Astrocyte of the cerebellum (primary cell): ENCODE measurements at regions not wholly inside any gene's neighbourhood (a gene's known extent, or its start where the extent isn't known, plus 50 kb on each side); places are given as distances from the start of the nearest gene placed in this dataset.
"Not testable (repeated sequence)": the region's sequence is repeated elsewhere in the genome, so short reads cannot be mapped to it uniquely, and the experiment has no call there.

Source experiments
- DNase-seq: peaks from one replicate; pipeline ENCODE4 v3.0.0-alpha.2; 2011; ENCODE audit warnings: low read depth
- H3K4me3 ChIP-seq: 2 replicates; pipeline ENCODE4 v1.5.1; 2011; ENCODE audit warnings: mild to moderate bottlenecking, low read depth, low read length, moderate library complexity
- in situ Hi-C: cut with HindIII; loops from 2 replicates; pipeline ENCODE4 v1.10.0; 2017; ENCODE audit warnings: low sequenced_read_pairs
- TF ChIP-seq, protein P1 (sequence below): IDR thresholded peaks from 2 replicates; pipeline ENCODE4 v1.5.1; 2012; ENCODE audit warnings: low read length, low read depth, moderate library complexity, mild to moderate bottlenecking; ENCODE audit errors: missing control alignments

- in situ Hi-C loops = no loop called here
- no peak overlapping the region for H3K4me3 ChIP-seq
- DNase-seq = no peak
- TF ChIP-seq, protein P1, sequence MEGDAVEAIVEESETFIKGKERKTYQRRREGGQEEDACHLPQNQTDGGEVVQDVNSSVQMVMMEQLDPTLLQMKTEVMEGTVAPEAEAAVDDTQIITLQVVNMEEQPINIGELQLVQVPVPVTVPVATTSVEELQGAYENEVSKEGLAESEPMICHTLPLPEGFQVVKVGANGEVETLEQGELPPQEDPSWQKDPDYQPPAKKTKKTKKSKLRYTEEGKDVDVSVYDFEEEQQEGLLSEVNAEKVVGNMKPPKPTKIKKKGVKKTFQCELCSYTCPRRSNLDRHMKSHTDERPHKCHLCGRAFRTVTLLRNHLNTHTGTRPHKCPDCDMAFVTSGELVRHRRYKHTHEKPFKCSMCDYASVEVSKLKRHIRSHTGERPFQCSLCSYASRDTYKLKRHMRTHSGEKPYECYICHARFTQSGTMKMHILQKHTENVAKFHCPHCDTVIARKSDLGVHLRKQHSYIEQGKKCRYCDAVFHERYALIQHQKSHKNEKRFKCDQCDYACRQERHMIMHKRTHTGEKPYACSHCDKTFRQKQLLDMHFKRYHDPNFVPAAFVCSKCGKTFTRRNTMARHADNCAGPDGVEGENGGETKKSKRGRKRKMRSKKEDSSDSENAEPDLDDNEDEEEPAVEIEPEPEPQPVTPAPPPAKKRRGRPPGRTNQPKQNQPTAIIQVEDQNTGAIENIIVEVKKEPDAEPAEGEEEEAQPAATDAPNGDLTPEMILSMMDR = no peak
Observed at GRCh38 chr12:131192951-131193350, 239.2 kb downstream of the ADGRD1 start.

DNA sequence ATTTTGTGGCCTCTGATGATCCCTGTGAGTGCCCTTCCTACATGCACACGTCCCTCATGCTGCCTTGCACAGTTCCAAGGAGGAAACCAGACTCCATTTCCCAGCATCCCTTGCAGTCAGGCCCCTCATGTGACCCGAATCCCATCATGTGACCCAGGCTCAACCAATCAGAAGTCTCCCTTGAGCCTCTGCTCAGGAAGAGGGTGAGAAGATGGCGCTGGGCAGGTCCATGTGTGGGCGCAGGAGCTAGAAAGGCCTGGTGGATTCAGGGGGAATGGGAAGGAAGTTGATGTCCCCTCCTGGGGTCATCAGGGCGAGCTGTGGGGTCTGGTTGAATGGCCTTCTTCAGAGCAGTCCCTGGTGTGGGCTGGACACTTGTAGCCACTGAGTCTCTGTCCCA lies 240.5 kb downstream of the ADGRD1 start:
- in situ Hi-C loops = no loop called here
- TF ChIP-seq, protein P1 = no peak
- DNase-seq = no peak

DNA sequence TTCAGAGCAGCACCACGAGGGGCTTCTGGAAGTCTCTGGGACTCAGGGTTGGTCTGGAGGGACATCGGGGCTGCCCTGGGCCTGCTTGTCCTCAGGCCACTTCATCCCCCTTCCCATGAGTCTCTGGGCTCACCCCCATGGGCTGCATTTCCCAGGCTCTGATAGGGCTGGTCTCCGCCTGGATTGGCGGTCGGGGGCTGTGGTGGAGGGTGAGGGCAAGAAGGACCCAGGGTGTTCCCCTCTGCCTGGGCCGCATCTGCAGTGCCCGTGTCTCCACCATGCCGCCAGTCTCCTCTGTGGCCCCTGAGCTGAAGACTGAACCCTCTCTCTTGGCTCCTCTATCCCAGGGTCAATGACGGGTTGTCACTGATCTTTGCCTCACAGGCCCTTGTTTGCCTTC lies 242.1 kb downstream of the ADGRD1 start:
- TF ChIP-seq, protein P1 = no peak
- H3K4me3 ChIP-seq = no peak overlapping the region
- in situ Hi-C loops = no loop called here
- DNase-seq = no peak

More for the DNA sequence above, 240.5 kb downstream of the ADGRD1 start:
- no peak overlapping the region for H3K4me3 ChIP-seq

- no peak for DNase-seq
- in situ Hi-C loops = no loop called here
- no peak overlapping the region for H3K4me3 ChIP-seq
- TF ChIP-seq, protein P1 = no peak
Observed at GRCh38 chr12:131196220-131196619, 242.5 kb downstream of the ADGRD1 start.

DNA sequence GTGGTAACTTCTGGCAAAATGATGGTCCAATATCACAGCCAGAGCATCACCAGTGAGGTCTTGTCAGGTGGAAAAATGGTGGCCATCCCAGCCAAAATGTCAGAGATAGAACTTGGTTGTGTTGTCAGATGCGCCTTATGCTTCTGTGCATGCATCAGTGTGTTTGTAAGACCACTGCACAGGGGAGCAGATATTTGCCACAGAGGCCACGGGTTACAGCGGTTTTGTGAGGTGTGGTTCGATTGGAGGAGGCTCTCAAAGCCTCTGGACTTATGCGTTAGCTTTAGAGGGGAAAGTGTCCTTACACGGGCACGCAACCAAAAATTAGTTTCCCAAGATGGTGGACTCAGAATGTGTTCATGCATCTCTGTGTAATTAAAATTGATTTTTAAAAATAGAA lies 243.8 kb downstream of the ADGRD1 start:
- no peak overlapping the region for H3K4me3 ChIP-seq
- DNase-seq = no peak
- in situ Hi-C loops = no loop called here
- TF ChIP-seq, protein P1 = no peak

- no peak for DNase-seq
Observed at GRCh38 chr12:131199221-131199620, 245.5 kb downstream of the ADGRD1 start.

DNA sequence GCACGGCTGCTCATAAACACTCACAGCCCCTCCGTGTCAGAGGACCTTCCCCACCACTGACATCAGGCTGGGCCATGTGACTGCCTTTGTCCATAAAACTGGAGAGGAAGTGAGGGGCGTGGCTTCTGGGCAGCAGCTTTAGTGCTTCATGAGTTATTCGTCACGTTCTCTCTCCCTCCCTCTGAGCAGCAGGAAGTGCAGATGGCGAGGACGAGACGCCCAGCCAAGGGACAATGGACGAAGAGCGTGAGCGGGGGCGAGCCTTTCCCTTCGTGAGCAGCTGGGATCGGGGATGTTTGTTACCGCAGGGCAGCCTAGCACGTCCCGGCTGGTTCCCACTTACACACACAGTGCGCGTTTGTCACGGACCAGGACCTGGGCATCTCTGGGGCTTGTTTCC lies 248.2 kb downstream of the ADGRD1 start:
- H3K4me3 ChIP-seq, DNase-seq, in situ Hi-C loops: not testable (repeated sequence)

More at GRCh38 chr12:131199221-131199620, 245.5 kb downstream of the ADGRD1 start:
- no peak overlapping the region for H3K4me3 ChIP-seq
- in situ Hi-C loops = no loop called here
- TF ChIP-seq, protein P1 = no peak
